Activated CD4-positive, alpha-beta T cell treated with anti-CD3 and anti-CD28 coated beads, Interleukin-2, amount 50 U/mL, for 24 hours (primary cell): ENCODE measurements at regions not wholly inside any gene's neighbourhood (a gene's known extent, or its start where the extent isn't known, plus 50 kb on each side); places are given as distances from the start of the nearest gene placed in this dataset.
"Not testable (repeated sequence)": the region's sequence is repeated elsewhere in the genome, so short reads cannot be mapped to it uniquely, and the experiment has no call there.

Experiments used
- DNase-seq, 2 donors: peaks; one replicate each; pipeline ENCODE4 v3.0.0-alpha.2; 2020; ENCODE audit warnings: low read depth in 1 of 2, low spot score in 1 of 2

GRCh38 chr20:63145156-63145555 is 70.8 kb downstream of the YTHDF1 start:
- no peak for DNase-seq

- DNase-seq: no peak
Measured at GRCh38 chr20:63142933-63143332, 73.0 kb downstream of the YTHDF1 start.

GRCh38 chr20:63141531-63141930 is 74.4 kb downstream of the YTHDF1 start:
- DNase-seq: no peak

- no peak for DNase-seq
Measured at GRCh38 chr20:63140514-63141433, 75.2 kb downstream of the YTHDF1 start.

DNA sequence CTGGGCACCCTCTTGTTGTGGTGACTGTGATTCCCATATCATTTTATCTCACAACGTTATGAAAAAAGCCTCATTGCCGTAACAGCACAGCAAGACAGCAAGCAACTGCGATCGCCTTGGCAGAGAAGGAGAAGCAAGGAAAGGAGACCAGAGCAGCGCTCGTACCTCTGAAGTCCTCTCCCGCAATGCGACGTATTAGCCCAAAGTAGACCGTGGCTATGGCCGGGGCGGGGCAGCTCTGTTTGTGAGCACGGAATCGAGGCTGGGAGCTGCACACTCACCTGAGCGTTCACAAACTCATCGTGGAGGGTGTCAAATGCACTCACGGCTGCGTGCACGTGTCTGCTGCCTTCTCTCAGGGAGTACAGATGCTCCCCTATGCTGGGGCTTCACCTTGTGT is 76.1 kb downstream of the YTHDF1 start:
- DNase-seq: no peak

- DNase-seq: no peak
Measured at GRCh38 chr20:63139356-63139755, 76.6 kb downstream of the YTHDF1 start.

DNA sequence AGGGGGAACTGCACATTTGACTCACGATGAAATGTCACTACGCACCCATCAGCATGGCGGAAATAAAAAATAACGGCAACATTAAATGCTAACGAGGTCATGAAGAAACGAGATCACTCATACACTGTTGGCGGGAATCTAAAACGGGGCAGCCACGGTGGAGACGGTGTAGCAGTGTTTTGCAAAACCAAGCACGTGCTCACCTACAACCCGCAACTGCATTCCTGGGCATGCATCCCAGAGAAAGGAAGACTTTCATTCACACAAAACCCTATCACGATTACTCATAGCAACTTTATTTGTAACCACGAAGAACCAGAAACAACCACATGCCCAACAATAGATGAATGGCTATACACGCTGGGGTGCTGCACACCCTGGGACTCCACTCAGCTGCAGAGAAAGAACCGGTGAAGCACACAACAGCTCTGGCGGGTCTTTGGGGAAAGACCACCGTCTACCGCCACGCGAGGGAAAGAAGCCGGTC is 77.0 kb downstream of the YTHDF1 start:
- no peak for DNase-seq

DNA sequence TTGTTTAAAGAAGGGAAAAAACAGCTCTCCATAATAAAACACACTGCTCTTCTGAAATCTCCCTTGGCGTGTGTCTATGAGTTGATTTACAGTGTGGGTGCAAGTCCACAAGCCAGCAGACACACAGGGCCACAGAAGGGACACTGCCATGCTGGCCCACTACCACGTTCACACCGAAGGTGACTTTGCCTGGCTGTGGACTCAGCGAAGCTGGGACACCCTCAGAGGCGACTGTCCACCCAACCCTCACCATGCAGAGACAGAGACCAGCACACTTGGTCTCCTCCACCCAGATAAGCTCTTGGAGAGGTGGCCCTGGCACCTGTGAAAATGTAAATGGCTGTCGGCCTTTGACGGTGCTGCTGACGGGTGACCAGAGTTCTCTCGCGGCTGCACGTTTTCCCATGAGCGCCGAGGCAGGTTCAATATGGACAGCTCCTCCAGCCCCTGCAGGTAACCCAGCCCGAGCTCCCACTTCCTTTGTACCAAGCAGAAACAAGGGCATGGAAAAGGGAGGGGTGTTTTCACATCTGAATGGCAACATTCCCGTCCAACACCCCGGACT is 78.0 kb downstream of the YTHDF1 start:
- no peak for DNase-seq

DNA sequence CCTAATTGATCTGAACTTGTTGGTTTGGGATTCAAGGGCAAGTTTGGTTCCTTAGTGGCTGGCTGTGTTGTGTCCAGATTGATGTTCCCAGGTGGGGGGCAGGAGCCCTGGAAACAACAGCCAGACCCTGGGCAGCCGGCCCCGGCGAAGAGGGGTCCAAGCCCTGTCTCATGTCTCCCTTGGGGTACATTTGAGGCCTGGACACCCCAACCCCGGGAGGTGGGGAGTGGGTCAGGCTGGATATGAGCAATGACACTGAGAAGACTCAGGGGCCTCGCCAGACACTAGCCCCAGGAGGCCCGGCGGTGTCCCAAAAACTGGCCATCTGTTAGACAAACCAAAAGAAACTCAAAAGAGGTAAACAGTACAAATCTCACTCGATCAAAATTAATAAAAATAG is 79.6 kb downstream of the YTHDF1 start:
- no peak for DNase-seq

DNA sequence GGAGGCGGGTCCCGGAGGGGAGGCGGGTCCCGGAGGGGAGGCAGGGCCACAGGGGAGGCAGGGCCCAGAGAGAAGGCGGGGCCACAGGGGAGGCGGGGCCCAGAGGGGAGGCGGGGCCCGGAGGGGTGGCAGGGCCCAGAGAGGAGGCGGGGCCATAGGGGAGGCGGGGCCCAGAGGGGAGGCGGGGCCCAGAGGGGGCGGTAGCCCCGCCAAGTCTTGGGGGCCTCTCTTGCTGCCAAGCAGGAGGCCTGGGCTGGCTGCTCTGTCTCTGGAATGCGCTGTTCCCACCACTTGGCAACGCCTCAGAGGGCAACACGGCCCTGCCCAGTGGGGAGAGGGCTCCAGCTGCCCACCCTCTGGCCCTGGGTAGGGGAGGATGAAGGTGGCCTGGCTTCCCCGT is 80.5 kb downstream of the YTHDF1 start:
- DNase-seq: no peak

DNA sequence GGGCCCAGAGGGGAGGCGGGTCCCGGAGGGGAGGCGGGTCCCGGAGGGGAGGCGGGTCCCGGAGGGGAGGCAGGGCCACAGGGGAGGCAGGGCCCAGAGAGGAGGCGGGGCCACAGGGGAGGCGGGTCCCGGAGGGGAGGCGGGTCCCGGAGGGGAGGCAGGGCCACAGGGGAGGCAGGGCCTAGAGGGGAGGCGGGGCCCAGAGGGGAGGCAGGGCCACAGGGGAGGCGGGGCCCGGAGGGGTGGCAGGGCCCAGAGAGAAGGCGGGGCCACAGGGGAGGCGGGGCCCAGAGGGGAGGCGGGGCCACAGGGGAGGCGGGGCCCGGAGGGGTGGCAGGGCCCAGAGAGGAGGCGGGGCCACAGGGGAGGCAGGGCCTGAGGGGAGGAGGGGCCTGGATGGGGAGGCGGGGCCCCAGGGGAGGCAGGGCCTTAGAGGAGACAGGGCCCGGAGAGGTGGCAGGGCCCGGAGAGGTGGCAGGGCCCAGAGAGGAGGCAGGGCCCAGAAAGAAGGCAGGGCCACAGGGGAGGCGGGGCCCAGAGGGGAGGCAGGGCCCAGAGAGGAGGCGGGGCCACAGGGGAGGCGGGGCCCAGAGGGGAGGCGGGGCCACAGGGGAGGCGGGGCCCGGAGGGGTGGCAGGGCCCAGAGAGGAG is 81.1 kb downstream of the YTHDF1 start:
- DNase-seq: not testable (repeated sequence)

GRCh38 chr20:63134201-63134612 is 81.7 kb downstream of the YTHDF1 start:
- DNase-seq: no peak

DNA sequence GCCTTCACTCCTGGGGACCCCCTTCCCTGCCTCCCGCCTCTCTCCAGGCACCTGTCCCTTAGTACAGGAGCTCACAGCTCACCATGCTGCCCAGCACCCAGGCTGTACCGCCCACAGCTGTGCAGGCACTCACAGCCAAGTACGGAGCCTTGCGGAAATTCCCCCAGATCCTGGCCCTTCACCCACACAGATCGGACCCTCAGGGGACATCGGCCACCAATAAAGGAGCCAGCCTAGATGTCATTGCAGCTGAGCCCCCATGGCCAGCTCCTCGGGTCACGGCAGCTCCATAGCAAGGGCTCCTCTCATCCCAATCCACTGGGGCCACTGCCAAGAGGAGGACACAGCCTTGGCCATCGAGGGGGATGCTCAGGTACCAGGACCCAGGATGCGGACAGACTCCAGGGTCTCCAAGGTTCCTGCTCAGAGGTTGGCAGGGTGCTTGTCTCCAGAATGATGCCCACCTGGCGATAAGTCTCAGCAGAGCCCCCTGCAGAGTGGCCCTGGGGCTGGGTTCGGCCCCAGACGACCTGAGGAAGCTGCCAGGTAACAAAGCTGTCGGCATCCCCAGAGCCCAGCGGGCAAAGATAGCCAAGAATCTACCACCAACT is 82.3 kb downstream of the YTHDF1 start:
- no peak for DNase-seq

DNA sequence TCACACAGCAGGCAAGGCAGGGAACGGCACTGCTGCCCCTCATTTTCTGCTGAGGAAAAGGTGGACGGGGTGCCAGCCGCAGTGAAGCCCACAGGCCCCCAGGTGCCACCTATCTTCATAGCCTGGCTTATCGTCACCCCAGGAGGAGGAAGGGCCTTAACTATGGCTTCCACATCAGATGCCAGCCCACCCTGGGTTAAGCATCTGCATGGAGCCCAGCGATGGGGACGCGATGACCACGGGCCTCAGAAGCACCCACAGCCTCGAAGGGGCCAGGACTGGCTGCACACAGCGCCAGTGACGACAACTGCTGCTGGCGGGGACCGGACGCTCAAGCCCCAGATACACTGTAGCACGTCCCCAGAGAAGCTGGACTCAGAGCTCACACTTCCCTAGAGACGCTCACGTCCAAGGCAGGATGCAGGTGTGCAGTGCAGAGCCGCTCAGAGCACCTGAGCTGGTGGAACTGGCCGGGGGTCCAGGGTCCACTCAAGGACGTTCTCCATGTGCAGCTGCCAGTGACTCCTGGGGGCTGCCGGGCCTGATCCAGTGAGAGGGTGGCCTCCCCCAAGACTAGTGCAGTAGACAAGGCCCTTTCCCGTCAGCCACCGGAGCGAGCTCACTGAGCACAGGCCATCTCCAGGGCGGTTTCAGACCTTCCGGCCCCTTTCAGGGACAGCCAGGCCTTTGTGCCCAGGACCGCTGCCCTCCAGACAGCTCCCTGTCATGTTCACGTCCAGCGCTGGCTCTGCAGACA is 83.0 kb downstream of the YTHDF1 start:
- DNase-seq: no peak

GRCh38 chr20:63132131-63132714 is 83.7 kb downstream of the YTHDF1 start:
- no peak for DNase-seq

DNA sequence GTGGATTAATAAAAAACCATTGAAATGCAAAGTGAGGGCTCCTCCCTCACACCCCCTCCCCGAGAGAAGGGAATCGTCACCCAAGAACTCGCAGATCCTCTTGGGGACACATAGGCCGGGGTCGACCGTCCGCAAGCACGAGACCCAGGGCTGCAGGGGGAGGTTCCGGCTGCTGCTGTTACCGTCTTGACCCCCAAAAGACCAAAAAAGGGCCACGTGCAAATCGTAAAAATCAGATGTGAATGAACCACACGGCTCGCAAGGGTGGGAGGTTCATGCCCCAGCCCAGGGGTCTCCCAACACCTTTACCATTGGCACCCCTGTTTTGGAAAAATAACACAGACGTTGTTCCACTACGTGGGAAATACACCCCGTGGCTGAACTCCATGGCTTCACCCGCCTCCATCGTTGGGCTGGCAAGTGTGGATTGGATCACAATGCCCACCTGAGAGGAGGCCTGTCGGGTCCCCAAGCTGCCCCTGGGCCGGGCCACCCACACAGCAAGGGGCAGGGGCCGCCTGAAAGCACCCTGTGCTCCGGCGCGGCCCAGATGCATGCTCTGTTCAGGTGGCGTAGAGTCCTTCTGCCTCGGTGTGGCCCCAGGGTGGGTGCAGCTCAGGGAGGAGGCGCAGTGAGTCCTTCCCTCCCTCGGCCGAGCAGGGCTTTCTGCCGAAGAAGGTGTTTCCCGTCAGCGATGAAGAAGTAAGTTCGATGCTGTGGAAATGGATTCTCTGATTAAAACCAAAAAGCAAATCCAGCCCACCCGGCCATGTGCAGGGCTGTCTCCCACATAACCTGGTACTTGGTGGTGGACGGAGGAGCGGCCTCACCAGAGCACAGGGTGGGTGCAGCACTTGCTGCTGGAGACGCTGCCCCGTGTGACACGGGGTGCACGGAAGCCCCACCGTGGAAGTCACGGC is 85.0 kb downstream of the YTHDF1 start:
- no peak for DNase-seq

DNA sequence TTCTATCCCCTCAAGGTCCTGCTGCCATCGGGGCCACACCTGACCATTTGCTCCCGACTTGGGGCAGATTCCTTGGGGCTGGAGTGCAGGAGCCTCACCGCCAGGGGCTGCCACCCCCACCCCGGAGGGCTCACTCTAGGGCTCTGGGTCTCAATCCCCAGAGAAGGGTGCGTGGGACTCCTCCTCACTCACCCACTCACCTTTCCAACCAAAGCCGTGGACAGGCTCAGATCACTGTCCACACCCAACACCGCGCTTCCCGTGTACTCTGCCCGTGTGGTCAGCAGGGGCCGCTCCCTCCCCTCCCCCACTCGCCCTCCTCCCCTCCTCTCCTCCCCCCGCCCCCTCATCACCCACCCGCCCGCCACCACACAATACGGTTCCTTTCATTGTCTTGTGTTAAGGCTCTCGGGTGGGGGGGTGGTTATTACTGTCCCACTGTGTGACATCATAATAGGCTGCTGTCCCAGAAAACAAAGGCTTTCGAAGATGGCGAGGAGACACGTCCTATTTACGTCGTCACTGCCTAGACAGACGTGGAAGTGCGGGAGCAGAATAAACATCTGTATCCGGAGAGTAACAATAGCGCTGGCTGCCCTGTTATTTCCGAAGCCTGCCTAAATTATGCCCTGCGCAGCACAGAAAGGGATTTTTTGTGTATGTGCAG is 85.8 kb downstream of the YTHDF1 start:
- no peak for DNase-seq

DNA sequence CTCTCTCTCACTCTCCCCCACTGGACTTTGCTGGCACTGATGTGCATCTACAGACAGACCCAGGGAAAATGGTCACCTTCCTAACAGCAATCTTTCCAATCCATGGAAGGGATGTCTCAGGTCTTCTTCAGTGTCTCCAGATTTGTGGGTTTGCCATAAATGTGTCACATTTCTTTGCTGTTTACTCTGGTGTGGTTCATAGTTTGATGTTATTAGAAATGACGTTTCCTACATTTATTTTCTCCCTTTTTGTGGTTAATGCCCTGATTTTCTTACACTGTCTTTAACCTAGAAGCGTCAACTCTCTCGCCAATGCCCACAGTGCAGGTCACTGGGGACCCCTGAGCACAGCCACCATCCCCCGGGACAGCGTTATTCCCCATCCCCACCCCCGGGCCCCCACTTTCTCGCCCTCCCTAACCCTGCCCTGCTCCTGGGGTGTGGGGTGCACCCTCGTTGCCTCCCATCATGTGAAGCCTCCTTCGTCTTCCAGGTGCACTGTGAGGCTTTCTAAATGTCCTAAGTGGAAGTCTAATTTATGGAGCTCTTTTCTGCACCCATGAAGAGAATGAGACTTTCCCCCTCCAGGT is 86.5 kb downstream of the YTHDF1 start:
- DNase-seq: no peak

DNA sequence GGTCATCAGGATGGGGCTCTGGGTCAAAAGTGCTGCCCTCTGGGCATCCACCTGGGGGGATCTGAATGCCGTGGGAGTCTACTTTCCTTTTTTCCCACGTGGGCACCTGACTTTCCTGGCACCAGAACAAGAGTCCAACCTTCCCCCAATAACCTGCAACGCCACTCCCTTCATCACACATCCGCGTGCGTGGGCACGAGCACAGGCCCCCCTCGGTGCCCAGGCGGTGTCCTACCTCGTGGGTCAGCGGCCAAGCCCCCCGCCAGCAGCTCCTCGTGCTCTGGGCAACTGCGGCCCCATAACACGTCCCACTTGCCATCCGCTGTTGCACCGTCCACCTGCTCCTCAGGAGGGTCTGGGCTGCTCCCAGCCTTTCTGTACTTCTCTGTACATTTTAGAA is 87.0 kb downstream of the YTHDF1 start:
- DNase-seq: no peak
